ENCODE measurements at regions not wholly inside any gene's neighbourhood (a gene's known extent, or its start where the extent isn't known, plus 50 kb on each side); places are given as distances from the start of the nearest gene placed in this dataset.

DNA sequence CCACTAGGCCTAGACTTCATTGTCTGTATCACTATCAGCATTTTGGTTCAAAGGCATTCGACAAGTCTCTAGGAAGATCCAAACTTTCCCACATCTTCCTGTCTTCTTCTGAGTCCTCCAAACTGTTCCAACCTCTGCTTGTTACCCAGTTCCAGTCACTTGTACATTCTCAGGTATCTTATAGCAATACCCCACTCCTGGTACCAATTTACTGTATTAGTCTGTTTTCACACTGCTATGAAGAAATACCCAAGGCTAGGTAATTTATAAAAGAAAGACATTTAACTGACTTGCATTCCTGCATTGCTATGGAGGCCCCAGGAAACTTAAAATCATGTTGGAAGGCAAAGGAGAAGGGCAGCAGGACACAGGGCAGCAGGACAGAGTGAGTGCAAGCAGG lies 293.9 kb downstream of the ARAP2 start:
- DNase-seq (ENCODE audit: low read depth, low spot score) (no peak), ATAC-seq (no peak)
- RAD21 ChIA-PET (ENCODE audit: low non-redundant PET in 1 of 2, low total read pairs in 2 of 2, uncharacterized antibody in 2 of 2, unreplicated experiment in 2 of 2): no interaction called here
- intact Hi-C loops (cut with micrococcal nuclease): no loop called here
- CTCF ChIA-PET: no interaction called here
- H3K36me3 ChIP-seq (ENCODE audit: control insufficient read depth in 1 of 2, insufficient read depth in 2 of 2, low read length in 2 of 2): no peaks in the 10 kb centered on the region
- no TSS peak for BruUV-seq (replicated peaks)
- no peak overlapping the region for H3K4me2 ChIP-seq (ENCODE audit: low read length)
- no peaks in the 10 kb centered on the region for H3K27me3 ChIP-seq (ENCODE audit: insufficient read depth, low read length)
- no peaks in the 10 kb centered on the region for H3K4me1 ChIP-seq (ENCODE audit: control insufficient read depth in 1 of 2, insufficient read depth in 2 of 2, low read length in 2 of 2)
- no peak overlapping the region for H2AFZ ChIP-seq (ENCODE audit: low read depth, low read length, poor library complexity, severe bottlenecking)
- no peaks in the 10 kb centered on the region for H4K20me1 ChIP-seq (ENCODE audit: insufficient read depth)
- POLR2A ChIA-PET: no interaction called here
- H3K9ac ChIP-seq (ENCODE audit: low read length): no peak overlapping the region
- no peaks in the 10 kb centered on the region; a peak in 2 of 4 replicates for H3K9me3 ChIP-seq (ENCODE audit: control insufficient read depth in 1 of 2, insufficient read depth in 1 of 2, low read depth in 1 of 2, low read length in 2 of 2)
- no peak overlapping the region for H3K27ac ChIP-seq (ENCODE audit: low read depth, low read length)
- H3K79me2 ChIP-seq (ENCODE audit: insufficient read depth, low read length): no peaks in the 10 kb centered on the region
- H3K9me2 ChIP-seq (ENCODE audit: insufficient read depth): no peaks in the 10 kb centered on the region
- H3K4me3 ChIP-seq (replicated peaks in 1 of 2; ENCODE audit: low read depth in 1 of 2, low read length in 2 of 2): no peak overlapping the region
- TF ChIP-seq JUND (IDR thresholded peaks at IDR 0.05): no peak
- no peak for TF ChIP-seq POLR2A (IDR thresholded peaks at IDR 0.05; ENCODE audit: borderline replicate concordance, extremely low read depth, insufficient read depth, insufficient read length)
- TF ChIP-seq ZNF274 (IDR thresholded peaks at IDR 0.05; ENCODE audit: low read depth, low read length): no peak
- TF ChIP-seq, protein P1, sequence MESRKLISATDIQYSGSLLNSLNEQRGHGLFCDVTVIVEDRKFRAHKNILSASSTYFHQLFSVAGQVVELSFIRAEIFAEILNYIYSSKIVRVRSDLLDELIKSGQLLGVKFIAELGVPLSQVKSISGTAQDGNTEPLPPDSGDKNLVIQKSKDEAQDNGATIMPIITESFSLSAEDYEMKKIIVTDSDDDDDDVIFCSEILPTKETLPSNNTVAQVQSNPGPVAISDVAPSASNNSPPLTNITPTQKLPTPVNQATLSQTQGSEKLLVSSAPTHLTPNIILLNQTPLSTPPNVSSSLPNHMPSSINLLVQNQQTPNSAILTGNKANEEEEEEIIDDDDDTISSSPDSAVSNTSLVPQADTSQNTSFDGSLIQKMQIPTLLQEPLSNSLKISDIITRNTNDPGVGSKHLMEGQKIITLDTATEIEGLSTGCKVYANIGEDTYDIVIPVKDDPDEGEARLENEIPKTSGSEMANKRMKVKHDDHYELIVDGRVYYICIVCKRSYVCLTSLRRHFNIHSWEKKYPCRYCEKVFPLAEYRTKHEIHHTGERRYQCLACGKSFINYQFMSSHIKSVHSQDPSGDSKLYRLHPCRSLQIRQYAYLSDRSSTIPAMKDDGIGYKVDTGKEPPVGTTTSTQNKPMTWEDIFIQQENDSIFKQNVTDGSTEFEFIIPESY (IDR thresholded peaks at IDR 0.05; ENCODE audit: extremely low read depth, insufficient replicate concordance, low read length): no peak
- TF ChIP-seq, protein P2, sequence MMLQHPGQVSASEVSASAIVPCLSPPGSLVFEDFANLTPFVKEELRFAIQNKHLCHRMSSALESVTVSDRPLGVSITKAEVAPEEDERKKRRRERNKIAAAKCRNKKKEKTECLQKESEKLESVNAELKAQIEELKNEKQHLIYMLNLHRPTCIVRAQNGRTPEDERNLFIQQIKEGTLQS (IDR thresholded peaks at IDR 0.05): no peak
- no peak for TF ChIP-seq YY1 (IDR thresholded peaks at IDR 0.05; ENCODE audit: extremely low read depth, insufficient replicate concordance, low read depth, low read length)
- TF ChIP-seq CEBPB (IDR thresholded peaks at IDR 0.05; ENCODE audit: low read depth): no peak
- no peak for TF ChIP-seq SIN3A (IDR thresholded peaks at IDR 0.05; ENCODE audit: low read depth)
- TF ChIP-seq POLR2AphosphoS5 (IDR thresholded peaks at IDR 0.05; ENCODE audit: low read depth, low read length): no peak
- TF ChIP-seq, protein P3, sequence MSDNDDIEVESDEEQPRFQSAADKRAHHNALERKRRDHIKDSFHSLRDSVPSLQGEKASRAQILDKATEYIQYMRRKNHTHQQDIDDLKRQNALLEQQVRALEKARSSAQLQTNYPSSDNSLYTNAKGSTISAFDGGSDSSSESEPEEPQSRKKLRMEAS (IDR thresholded peaks at IDR 0.05): no peak
- no peak for TF ChIP-seq SRF (IDR thresholded peaks at IDR 0.05; ENCODE audit: low read depth)
- no peak for TF ChIP-seq ZFX (IDR thresholded peaks at IDR 0.05)
- TF ChIP-seq FOSL1 (IDR thresholded peaks at IDR 0.05; ENCODE audit: low read depth): no peak
- TF ChIP-seq EZH2phosphoT487 (IDR thresholded peaks at IDR 0.05; ENCODE audit: borderline replicate concordance): no peak
- TF ChIP-seq CBX3 (IDR thresholded peaks at IDR 0.05; ENCODE audit: low read depth): no peak
- no peak for TF ChIP-seq SP1 (IDR thresholded peaks at IDR 0.05; ENCODE audit: low read depth)
- no peak for TF ChIP-seq EGR1 (IDR thresholded peaks at IDR 0.05; ENCODE audit: low read depth)
- TF ChIP-seq TCF7L2 (IDR thresholded peaks at IDR 0.05; ENCODE audit: borderline replicate concordance, extremely low read depth, insufficient read depth, insufficient read length): no peak
- TF ChIP-seq, protein P4, sequence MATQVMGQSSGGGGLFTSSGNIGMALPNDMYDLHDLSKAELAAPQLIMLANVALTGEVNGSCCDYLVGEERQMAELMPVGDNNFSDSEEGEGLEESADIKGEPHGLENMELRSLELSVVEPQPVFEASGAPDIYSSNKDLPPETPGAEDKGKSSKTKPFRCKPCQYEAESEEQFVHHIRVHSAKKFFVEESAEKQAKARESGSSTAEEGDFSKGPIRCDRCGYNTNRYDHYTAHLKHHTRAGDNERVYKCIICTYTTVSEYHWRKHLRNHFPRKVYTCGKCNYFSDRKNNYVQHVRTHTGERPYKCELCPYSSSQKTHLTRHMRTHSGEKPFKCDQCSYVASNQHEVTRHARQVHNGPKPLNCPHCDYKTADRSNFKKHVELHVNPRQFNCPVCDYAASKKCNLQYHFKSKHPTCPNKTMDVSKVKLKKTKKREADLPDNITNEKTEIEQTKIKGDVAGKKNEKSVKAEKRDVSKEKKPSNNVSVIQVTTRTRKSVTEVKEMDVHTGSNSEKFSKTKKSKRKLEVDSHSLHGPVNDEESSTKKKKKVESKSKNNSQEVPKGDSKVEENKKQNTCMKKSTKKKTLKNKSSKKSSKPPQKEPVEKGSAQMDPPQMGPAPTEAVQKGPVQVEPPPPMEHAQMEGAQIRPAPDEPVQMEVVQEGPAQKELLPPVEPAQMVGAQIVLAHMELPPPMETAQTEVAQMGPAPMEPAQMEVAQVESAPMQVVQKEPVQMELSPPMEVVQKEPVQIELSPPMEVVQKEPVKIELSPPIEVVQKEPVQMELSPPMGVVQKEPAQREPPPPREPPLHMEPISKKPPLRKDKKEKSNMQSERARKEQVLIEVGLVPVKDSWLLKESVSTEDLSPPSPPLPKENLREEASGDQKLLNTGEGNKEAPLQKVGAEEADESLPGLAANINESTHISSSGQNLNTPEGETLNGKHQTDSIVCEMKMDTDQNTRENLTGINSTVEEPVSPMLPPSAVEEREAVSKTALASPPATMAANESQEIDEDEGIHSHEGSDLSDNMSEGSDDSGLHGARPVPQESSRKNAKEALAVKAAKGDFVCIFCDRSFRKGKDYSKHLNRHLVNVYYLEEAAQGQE (IDR thresholded peaks at IDR 0.05; ENCODE audit: low read depth): no peak

All from HCT116 (cell line).